Central memory CD8-positive, alpha-beta T cell (primary cell): ENCODE measurements at regions not wholly inside any gene's neighbourhood (a gene's known extent, or its start where the extent isn't known, plus 50 kb on each side); places are given as distances from the start of the nearest gene placed in this dataset.

Experiments
- ATAC-seq: fragments of 150-1000 bp; cut with Tn5 transposase; replicated peaks from 2 replicates; pipeline ENCODE4 v1.10.0; 2022; ENCODE audit warnings: mild to moderate bottlenecking, moderate FRiP score, moderate number of reproducible peaks; ENCODE audit not compliant: poor library complexity, severe bottlenecking; ENCODE audit errors: extremely low read depth
- DNase-seq, 2 donors: peaks; one replicate each; pipeline ENCODE4 v3.0.0; 2021; ENCODE audit warnings: low spot score in 2 of 2
- H3K27ac Mint-ChIP-seq: one replicate; pipeline ENCODE4 v1.8.0; 2022; ENCODE audit warnings: low read depth, mild to moderate bottlenecking, moderate library complexity, mixed read lengths
- H3K27me3 Mint-ChIP-seq: one replicate; pipeline ENCODE4 v1.8.0; 2022; ENCODE audit warnings: mixed read lengths
- H3K36me3 Mint-ChIP-seq: one replicate; pipeline ENCODE4 v1.8.0; 2022; ENCODE audit warnings: mild to moderate bottlenecking, moderate library complexity, mixed read lengths; ENCODE audit not compliant: insufficient read depth
- H3K4me1 Mint-ChIP-seq: one replicate; pipeline ENCODE4 v1.8.0; 2022; ENCODE audit warnings: mixed read lengths
- H3K4me3 Mint-ChIP-seq: one replicate; pipeline ENCODE4 v1.8.0; 2022; ENCODE audit warnings: mild to moderate bottlenecking, moderate library complexity, mixed read lengths
- H3K9me3 Mint-ChIP-seq: one replicate; pipeline ENCODE4 v1.8.0; 2022; ENCODE audit warnings: mixed read lengths

- peaks cover 22% of the 10 kb centered on the region for H3K4me1 Mint-ChIP-seq
- H3K9me3 Mint-ChIP-seq: no peaks in the 10 kb centered on the region
- no peaks in the 10 kb centered on the region for H3K27me3 Mint-ChIP-seq
- H3K36me3 Mint-ChIP-seq: peaks cover 2% of the 10 kb centered on the region
- ATAC-seq (no peak), DNase-seq (no peak)
- no peak overlapping the region for H3K27ac Mint-ChIP-seq
- no peak overlapping the region for H3K4me3 Mint-ChIP-seq
Measured at GRCh38 chr13:29957320-29957719, 106.9 kb upstream of the UBL3 start.

DNA sequence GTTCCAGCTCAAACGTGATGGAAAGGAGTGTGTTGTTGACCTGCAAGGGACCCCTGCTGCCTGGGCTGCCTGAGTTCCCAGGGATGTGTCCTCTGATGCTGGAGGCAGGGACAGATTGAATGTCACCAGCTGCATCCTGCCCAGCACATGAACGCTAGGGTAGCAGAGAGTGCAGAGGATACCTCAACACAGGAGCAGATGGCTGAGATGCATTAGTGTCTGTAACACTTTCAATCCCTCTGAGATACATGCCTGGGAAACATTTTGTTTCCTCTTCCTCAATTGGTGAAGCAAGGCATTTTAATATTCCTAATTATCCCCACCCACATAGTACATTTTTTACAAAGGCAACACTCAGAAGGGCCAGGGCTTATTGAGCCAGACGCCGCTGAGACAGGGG, 106.4 kb upstream of the UBL3 start:
- H3K9me3 Mint-ChIP-seq: no peaks in the 10 kb centered on the region
- no peaks in the 10 kb centered on the region for H3K27me3 Mint-ChIP-seq
- no peak overlapping the region for H3K4me3 Mint-ChIP-seq
- H3K27ac Mint-ChIP-seq: no peak overlapping the region
- ATAC-seq (no peak), DNase-seq (no peak)
- peaks cover 22% of the 10 kb centered on the region for H3K4me1 Mint-ChIP-seq
- H3K36me3 Mint-ChIP-seq: peaks cover 2% of the 10 kb centered on the region

- Mint-ChIP-seq H3K27me3 (no peaks in the 10 kb centered on the region), H3K9me3 (no peaks in the 10 kb centered on the region), H3K27ac (no peak overlapping the region), H3K4me3 (peak overlapping the region; percentile 68), H3K36me3 (peaks cover 2% of the 10 kb centered on the region), H3K4me1 (peaks cover 22% of the 10 kb centered on the region)
- ATAC-seq (no peak), DNase-seq (no peak)
Measured at GRCh38 chr13:29955137-29955650, 104.8 kb upstream of the UBL3 start.

DNA sequence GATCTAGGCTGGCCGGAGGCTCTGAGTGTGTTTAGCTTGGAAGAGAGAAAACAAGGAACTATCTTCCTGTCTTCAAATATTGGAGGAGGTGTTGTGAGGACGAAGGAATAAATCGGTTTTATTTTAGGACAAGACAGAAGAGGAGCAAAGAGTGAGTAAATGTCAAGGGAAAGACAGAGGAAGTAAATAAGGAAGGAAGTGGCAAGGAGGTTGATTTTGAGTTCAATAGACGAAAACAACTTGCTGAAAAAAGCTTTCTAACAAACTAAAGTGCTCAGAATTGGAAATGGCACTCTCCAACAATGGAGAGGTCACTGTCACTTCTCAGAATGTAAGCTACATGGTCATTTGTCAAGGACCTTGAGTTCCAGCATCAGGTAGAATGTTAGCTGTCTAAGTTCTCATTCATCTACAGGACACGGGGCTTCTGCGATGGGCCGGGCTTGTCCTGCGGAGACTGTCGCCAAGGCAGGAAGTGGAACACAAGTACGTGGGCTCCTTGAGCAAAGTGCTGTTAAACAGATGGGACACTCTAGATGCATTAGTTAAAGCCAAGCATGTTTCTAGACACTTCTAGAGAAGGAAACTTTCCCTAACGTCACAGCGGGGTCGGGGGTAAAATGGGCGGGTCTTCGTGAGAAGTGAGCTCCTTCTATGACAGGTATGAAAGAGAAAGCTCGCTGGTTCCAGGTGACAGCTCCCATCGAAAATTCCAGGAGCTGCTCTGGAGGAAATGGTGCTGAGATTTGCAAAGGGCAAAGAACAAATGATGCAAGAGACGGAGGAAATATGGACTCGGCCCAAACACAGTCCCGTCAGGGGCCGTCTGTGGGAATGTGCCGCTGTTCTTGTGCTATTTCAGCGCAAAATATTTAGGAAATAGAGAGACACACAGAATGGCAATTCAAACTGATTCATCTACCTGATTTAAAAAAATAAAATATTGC, 103.9 kb upstream of the UBL3 start:
- Mint-ChIP-seq H3K27me3 (no peaks in the 10 kb centered on the region), H3K36me3 (peaks cover 4% of the 10 kb centered on the region), H3K9me3 (no peaks in the 10 kb centered on the region), H3K4me3 (peak overlapping the region; percentile 68), H3K27ac (peak overlapping the region; percentile 83), H3K4me1 (peaks cover 22% of the 10 kb centered on the region)
- DNase-seq: peak in 1 of 2 donors; percentile 32
- ATAC-seq: peak; percentile 86

GRCh38 chr13:29953542-29953941, 103.1 kb upstream of the UBL3 start:
- H3K27ac Mint-ChIP-seq: peak overlapping the region; percentile 83
- H3K27me3 Mint-ChIP-seq: no peaks in the 10 kb centered on the region
- no peaks in the 10 kb centered on the region for H3K9me3 Mint-ChIP-seq
- H3K4me3 Mint-ChIP-seq: peak overlapping the region; percentile 68
- DNase-seq (no peak), ATAC-seq (no peak)
- H3K36me3 Mint-ChIP-seq: peaks cover 4% of the 10 kb centered on the region
- peaks cover 22% of the 10 kb centered on the region for H3K4me1 Mint-ChIP-seq

DNA sequence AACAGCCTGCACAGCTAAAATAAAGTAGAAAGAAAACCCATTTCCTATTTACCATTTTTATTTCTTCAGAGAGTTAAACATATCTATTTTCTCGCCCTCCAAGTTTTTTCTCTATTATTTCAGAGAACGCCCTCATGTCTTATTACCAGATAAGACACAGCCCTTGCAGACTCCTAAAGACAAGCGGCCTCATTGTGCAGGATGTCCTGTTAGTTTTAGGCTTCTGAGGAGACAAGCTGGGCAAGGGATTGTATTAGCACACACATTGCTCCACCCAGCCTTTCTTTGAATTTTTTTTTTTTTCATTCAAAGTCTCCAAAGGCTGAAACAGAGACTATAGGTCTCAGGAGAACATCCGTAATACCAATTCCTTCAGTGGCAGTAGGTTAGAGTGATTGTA, 101.8 kb upstream of the UBL3 start:
- Mint-ChIP-seq H3K4me1 (peaks cover 22% of the 10 kb centered on the region), H3K9me3 (no peaks in the 10 kb centered on the region)

GRCh38 chr13:29948791-29949190, 98.4 kb upstream of the UBL3 start:
- Mint-ChIP-seq H3K27ac (no peak overlapping the region), H3K4me3 (no peak overlapping the region), H3K9me3 (no peaks in the 10 kb centered on the region), H3K4me1 (peaks cover 6% of the 10 kb centered on the region), H3K36me3 (peaks cover 5% of the 10 kb centered on the region), H3K27me3 (no peaks in the 10 kb centered on the region)
- ATAC-seq (no peak), DNase-seq (no peak)

More for the DNA sequence above, 101.8 kb upstream of the UBL3 start:
- Mint-ChIP-seq H3K27ac (no peak overlapping the region), H3K27me3 (no peaks in the 10 kb centered on the region), H3K4me3 (no peak overlapping the region), H3K36me3 (peaks cover 5% of the 10 kb centered on the region)
- no peak for ATAC-seq
- DNase-seq: no peak

- Mint-ChIP-seq H3K27me3 (no peaks in the 10 kb centered on the region), H3K36me3 (peaks cover 5% of the 10 kb centered on the region), H3K4me1 (peaks cover 5% of the 10 kb centered on the region), H3K4me3 (no peak overlapping the region), H3K27ac (no peak overlapping the region), H3K9me3 (no peaks in the 10 kb centered on the region)
- ATAC-seq (no peak), DNase-seq (no peak)
Measured at GRCh38 chr13:29948244-29948643, 97.8 kb upstream of the UBL3 start.

DNA sequence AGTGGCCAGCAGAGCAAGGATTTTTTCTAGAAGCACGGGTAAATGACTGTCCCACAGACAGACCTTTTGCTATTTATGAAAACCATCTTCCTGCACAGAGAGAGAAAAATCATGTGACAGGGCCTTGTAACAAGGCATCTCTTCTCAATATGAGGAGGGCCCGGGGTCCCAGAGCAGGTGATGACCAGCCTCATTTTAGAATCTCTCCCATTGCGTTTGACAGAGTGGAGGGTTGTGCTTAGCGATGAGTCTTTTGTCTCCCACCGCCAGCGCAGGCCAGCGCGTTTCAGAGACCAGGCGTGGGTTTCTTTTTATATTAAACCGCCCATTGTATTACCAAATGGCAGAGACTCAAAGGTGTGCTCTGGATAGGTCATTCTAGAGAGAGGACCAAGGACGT, 97.4 kb upstream of the UBL3 start:
- peaks cover 4% of the 10 kb centered on the region for H3K36me3 Mint-ChIP-seq
- DNase-seq (no peak), ATAC-seq (no peak)
- H3K27ac Mint-ChIP-seq: no peak overlapping the region
- no peaks in the 10 kb centered on the region for H3K9me3 Mint-ChIP-seq
- peaks cover 5% of the 10 kb centered on the region for H3K4me1 Mint-ChIP-seq
- H3K27me3 Mint-ChIP-seq: no peaks in the 10 kb centered on the region
- no peak overlapping the region for H3K4me3 Mint-ChIP-seq

DNA sequence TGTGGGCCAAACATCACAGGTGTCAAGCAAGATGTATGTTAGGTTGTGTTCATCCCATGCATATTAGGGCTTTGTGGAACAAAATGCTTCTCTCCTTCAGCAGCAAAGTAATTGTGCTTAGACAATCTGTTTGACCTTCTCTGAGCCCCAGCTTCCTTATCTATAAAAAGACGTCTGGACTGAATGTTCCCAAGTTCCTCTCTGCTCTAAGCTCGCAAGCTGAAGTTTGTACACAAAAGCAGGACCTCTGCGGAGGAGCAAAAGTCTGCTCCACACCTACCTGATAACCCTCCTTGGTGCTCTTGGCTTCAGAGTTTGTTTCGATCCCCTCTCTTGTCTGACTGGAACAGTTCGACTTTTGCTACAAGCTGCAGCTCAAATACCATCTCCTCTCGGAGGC, 95.7 kb upstream of the UBL3 start:
- H3K27me3 Mint-ChIP-seq: no peaks in the 10 kb centered on the region
- H3K9me3 Mint-ChIP-seq: no peaks in the 10 kb centered on the region
- no peak overlapping the region for H3K27ac Mint-ChIP-seq
- ATAC-seq: no peak
- H3K36me3 Mint-ChIP-seq: peaks cover 4% of the 10 kb centered on the region
- H3K4me3 Mint-ChIP-seq: no peak overlapping the region
- H3K4me1 Mint-ChIP-seq: peaks cover 5% of the 10 kb centered on the region
- DNase-seq: no peak

DNA sequence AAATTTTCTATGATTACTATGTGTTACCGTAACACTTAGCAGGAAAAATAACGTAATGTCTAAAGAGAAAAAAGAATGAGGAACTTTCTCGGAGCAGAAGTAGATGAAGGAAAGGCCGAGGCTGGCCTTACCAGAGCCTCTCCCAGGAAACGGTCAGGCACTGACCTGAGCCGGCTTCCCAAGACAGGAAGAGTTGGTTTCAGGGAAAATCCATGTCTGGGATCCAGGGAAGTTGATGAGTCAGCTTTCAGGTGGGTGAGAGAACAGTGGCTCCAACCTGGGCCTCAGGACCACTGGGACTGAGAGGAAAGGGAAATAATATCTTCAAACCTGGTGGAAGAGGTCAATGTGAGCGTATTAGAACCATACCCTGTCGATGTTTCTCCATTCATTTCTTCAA, 93.3 kb upstream of the UBL3 start:
- no peak for ATAC-seq
- H3K4me3 Mint-ChIP-seq: no peak overlapping the region
- no peaks in the 10 kb centered on the region for H3K27me3 Mint-ChIP-seq
- no peak overlapping the region for H3K27ac Mint-ChIP-seq
- H3K36me3 Mint-ChIP-seq: peaks cover 3% of the 10 kb centered on the region
- H3K9me3 Mint-ChIP-seq: no peaks in the 10 kb centered on the region
- DNase-seq: no peak
- H3K4me1 Mint-ChIP-seq: peaks cover 5% of the 10 kb centered on the region

DNA sequence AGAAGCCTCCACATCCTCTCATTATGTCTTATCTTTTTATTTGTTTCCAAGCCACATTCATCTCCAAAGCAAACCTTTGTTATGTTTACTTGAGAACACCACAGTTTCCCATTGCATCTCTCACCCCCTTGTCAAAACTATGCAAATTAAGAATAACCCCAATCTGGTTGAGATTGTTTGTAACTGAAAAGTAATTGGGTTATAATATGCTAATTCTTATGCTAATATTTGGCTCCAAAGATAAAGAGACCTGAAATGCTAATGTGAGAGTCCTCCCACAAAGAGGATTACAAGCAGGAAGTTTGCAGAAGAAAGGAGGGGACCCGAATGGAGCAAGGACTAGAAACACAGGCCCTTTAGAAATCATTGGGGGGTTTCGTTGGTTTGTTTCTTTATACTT, 92.9 kb upstream of the UBL3 start:
- ATAC-seq (no peak), DNase-seq (no peak)
- peaks cover 3% of the 10 kb centered on the region for H3K36me3 Mint-ChIP-seq
- H3K9me3 Mint-ChIP-seq: no peaks in the 10 kb centered on the region
- H3K4me1 Mint-ChIP-seq: peaks cover 8% of the 10 kb centered on the region
- no peak overlapping the region for H3K27ac Mint-ChIP-seq
- H3K4me3 Mint-ChIP-seq: no peak overlapping the region
- H3K27me3 Mint-ChIP-seq: no peaks in the 10 kb centered on the region

GRCh38 chr13:29940715-29941114, 90.3 kb upstream of the UBL3 start:
- no peak for ATAC-seq
- no peak for DNase-seq
- Mint-ChIP-seq H3K4me1 (peaks cover 32% of the 10 kb centered on the region), H3K9me3 (no peaks in the 10 kb centered on the region), H3K27ac (no peak overlapping the region), H3K36me3 (peaks cover 4% of the 10 kb centered on the region), H3K27me3 (no peaks in the 10 kb centered on the region), H3K4me3 (no peak overlapping the region)
